SU-DHL-6 (cell line): ENCODE measurements at regions not wholly inside any gene's neighbourhood (a gene's known extent, or its start where the extent isn't known, plus 50 kb on each side); places are given as distances from the start of the nearest gene placed in this dataset.

Experiments
- H2AFZ ChIP-seq: fragments of 200-600 bp; sonication (generic); 2 replicates; pipeline ENCODE4 v1.6.1; 2014; ENCODE audit warnings: low read depth, mild to moderate bottlenecking, moderate library complexity, mixed read lengths, antibody characterized with exemption, low read length; ENCODE audit not compliant: severe bottlenecking
- H3F3A ChIP-seq: fragments of 200-600 bp; shearing (Covaris generic); 2 replicates; pipeline ENCODE4 v1.6.0; 2016; ENCODE audit warnings: antibody characterized with exemption, mild to moderate bottlenecking; ENCODE audit not compliant: insufficient read depth
- H3K27ac ChIP-seq: fragments of 200-600 bp; sonication (generic); 2 replicates; pipeline ENCODE4 v1.5.1; 2016; ENCODE audit warnings: low read depth, mild to moderate bottlenecking, low read length, moderate library complexity, mixed read lengths
- H3K27me3 ChIP-seq: fragments of 200-600 bp; sonication (generic), shearing (Covaris generic); 2 replicates; pipeline ENCODE4 v1.6.0; 2014; ENCODE audit warnings: mild to moderate bottlenecking, low read length
- H3K36me3 ChIP-seq: fragments of 200-600 bp; sonication (generic); 2 replicates; pipeline ENCODE4 v1.6.1; 2014; ENCODE audit warnings: mild to moderate bottlenecking, low read length, mixed read lengths
- H3K4me2 ChIP-seq: fragments of 300-600, 200-600 bp; shearing (Covaris generic), sonication (generic); 2 replicates; pipeline ENCODE4 v1.6.0; 2014; ENCODE audit warnings: low read length, low read depth, mild to moderate bottlenecking; ENCODE audit not compliant: poor library complexity, severe bottlenecking
- H3K4me3 ChIP-seq: fragments of 200-600 bp; sonication (generic); 2 replicates; pipeline ENCODE4 v1.5.1; 2014; ENCODE audit warnings: antibody characterized with exemption, low read length, mild to moderate bottlenecking, mixed read lengths; ENCODE audit not compliant: insufficient read depth, poor library complexity, severe bottlenecking
- H3K79me2 ChIP-seq: fragments of 200-600 bp; sonication (generic); 2 replicates; pipeline ENCODE4 v1.6.1; 2014; ENCODE audit warnings: mild to moderate bottlenecking, low read length, moderate library complexity; ENCODE audit not compliant: insufficient read depth
- H3K9ac ChIP-seq: fragments of 200-600 bp; sonication (generic); 2 replicates; pipeline ENCODE4 v1.7.0; 2014; ENCODE audit warnings: mild to moderate bottlenecking, low read length
- H3K9me2 ChIP-seq: fragments of 200-600 bp; sonication (generic); replicated peaks from 2 replicates; pipeline ENCODE4 v1.6.1; 2014; ENCODE audit warnings: low read length; ENCODE audit not compliant: insufficient read depth
- H3K9me3 ChIP-seq: fragments of 200-600 bp; sonication (generic); 2 replicates; pipeline ENCODE4 v1.6.1; 2014; ENCODE audit warnings: low read length, mixed read lengths; ENCODE audit not compliant: insufficient read depth
- H4K20me1 ChIP-seq: fragments of 200-600 bp; sonication (generic); 2 replicates; pipeline ENCODE4 v1.6.1; 2014; ENCODE audit warnings: low read depth, mild to moderate bottlenecking, antibody characterized with exemption, low read length, moderate library complexity, mixed read lengths
- CTCF ChIP-seq: fragments of 200-600 bp; sonication (generic); IDR thresholded peaks from one replicate; pipeline ENCODE4 v1.5.1; 2017; ENCODE audit warnings: antibody characterized with exemption, mild to moderate bottlenecking, low read length, moderate library complexity; ENCODE audit not compliant: insufficient read depth, poor library complexity, severe bottlenecking
- EZH2phosphoT487 ChIP-seq: fragments of 200-600 bp; sonication (generic), shearing (Covaris generic); conservative IDR thresholded peaks from 2 replicates; pipeline ENCODE4 v1.6.1; 2018; ENCODE audit warnings: mild to moderate bottlenecking, antibody characterized with exemption, low read length, moderate library complexity, mixed read lengths

GRCh38 chr5:124393584-124394379, 352.7 kb downstream of the ZNF608 start:
- Histone ChIP-seq H3K27ac (no peak overlapping the region), H3K4me3 (no peak overlapping the region), H3K9me3 (peaks cover 11% of the 10 kb centered on the region; the same call in 1 of the 2 replicates), H3K79me2 (no peaks in the 10 kb centered on the region), H3K27me3 (no peaks in the 10 kb centered on the region), H3K9me2 (no peaks in the 10 kb centered on the region), H2AFZ (no peak overlapping the region), H3K4me2 (no peak overlapping the region), H3F3A (no peaks in the 10 kb centered on the region), H4K20me1 (no peaks in the 10 kb centered on the region), H3K9ac (no peak overlapping the region), H3K36me3 (0 out of 2 replicates have a peak, but pooled peaks cover 3% of the 10 kb centered on the region)
- TF ChIP-seq EZH2phosphoT487, result no peak
- TF ChIP-seq CTCF, result no peak

- no peak overlapping the region for H3K4me3 ChIP-seq
- no peaks in the 10 kb centered on the region for H3F3A ChIP-seq
- no peak overlapping the region for H2AFZ ChIP-seq
- H3K27me3 ChIP-seq, result no peaks in the 10 kb centered on the region
- no peak overlapping the region for H3K9ac ChIP-seq
- H3K79me2 ChIP-seq, result no peaks in the 10 kb centered on the region
- H3K36me3 ChIP-seq, result peaks cover 20% of the 10 kb centered on the region; the same call in 1 of the 2 replicates
- no peaks in the 10 kb centered on the region for H3K9me2 ChIP-seq
- H3K9me3 ChIP-seq, result peaks cover 10% of the 10 kb centered on the region; the same call in 1 of the 2 replicates
- TF ChIP-seq EZH2phosphoT487, result no peak
- TF ChIP-seq CTCF, result no peak
- H3K4me2 ChIP-seq, result no peak overlapping the region
- H4K20me1 ChIP-seq, result no peaks in the 10 kb centered on the region
- H3K27ac ChIP-seq, result no peak overlapping the region
Measured at GRCh38 chr5:124383693-124384092, 362.7 kb downstream of the ZNF608 start.

- TF ChIP-seq EZH2phosphoT487 (no peak), CTCF (no peak)
- no peaks in the 10 kb centered on the region for H3K36me3 ChIP-seq
- no peaks in the 10 kb centered on the region for H3K9me3 ChIP-seq
- no peak overlapping the region for H3K27ac ChIP-seq
- H3K9ac ChIP-seq, result no peak overlapping the region
- no peaks in the 10 kb centered on the region for H3K79me2 ChIP-seq
- no peak overlapping the region for H3K4me2 ChIP-seq
- no peaks in the 10 kb centered on the region for H3K27me3 ChIP-seq
- H3K4me3 ChIP-seq, result no peak overlapping the region
- H3F3A ChIP-seq, result no peaks in the 10 kb centered on the region
- H3K9me2 ChIP-seq, result no peaks in the 10 kb centered on the region
- no peaks in the 10 kb centered on the region for H4K20me1 ChIP-seq
- H2AFZ ChIP-seq, result no peak overlapping the region
Measured at GRCh38 chr5:124377386-124377785, 369.1 kb downstream of the ZNF608 start.
